22Rv1 (cell line): ENCODE measurements at regions not wholly inside any gene's neighbourhood (a gene's known extent, or its start where the extent isn't known, plus 50 kb on each side); places are given as distances from the start of the nearest gene placed in this dataset.

Experiments
- ZFX ChIP-seq: fragments of 450-650 bp; IDR thresholded peaks from 2 replicates; pipeline ENCODE4 v1.6.1; 2017; ENCODE audit warnings: antibody characterized with exemption, borderline replicate concordance
- TF ChIP-seq, protein P1 (sequence below): fragments of 450-650 bp; IDR thresholded peaks from 2 replicates; pipeline ENCODE4 v1.5.1; 2017; ENCODE audit warnings: mild to moderate bottlenecking

DNA sequence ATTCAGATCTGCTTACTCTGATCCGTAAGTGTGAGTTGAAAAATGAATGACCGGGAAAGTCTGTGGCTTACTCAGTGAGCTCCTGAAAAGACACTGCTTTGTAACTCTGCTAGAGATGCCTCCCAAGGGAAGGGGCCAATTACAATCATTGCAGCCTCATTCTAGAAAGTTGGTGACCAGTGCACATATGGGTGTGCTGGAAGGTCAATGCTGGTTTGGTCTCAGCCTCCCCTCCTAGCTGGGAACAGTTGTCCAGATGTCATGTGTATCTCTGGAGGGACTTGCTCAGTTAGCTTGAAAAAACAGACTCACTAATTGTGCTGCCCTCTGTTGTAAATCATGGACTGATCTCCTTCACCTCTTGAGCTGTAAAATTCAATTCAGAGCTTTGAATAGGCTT, 405.0 kb downstream of the ADRA2A start:
- TF ChIP-seq, protein P1, sequence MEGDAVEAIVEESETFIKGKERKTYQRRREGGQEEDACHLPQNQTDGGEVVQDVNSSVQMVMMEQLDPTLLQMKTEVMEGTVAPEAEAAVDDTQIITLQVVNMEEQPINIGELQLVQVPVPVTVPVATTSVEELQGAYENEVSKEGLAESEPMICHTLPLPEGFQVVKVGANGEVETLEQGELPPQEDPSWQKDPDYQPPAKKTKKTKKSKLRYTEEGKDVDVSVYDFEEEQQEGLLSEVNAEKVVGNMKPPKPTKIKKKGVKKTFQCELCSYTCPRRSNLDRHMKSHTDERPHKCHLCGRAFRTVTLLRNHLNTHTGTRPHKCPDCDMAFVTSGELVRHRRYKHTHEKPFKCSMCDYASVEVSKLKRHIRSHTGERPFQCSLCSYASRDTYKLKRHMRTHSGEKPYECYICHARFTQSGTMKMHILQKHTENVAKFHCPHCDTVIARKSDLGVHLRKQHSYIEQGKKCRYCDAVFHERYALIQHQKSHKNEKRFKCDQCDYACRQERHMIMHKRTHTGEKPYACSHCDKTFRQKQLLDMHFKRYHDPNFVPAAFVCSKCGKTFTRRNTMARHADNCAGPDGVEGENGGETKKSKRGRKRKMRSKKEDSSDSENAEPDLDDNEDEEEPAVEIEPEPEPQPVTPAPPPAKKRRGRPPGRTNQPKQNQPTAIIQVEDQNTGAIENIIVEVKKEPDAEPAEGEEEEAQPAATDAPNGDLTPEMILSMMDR: no peak
- TF ChIP-seq ZFX: no peak
